H1 (cell line): ENCODE measurements at regions not wholly inside any gene's neighbourhood (a gene's known extent, or its start where the extent isn't known, plus 50 kb on each side); places are given as distances from the start of the nearest gene placed in this dataset.
"Not testable (repeated sequence)": the region's sequence is repeated elsewhere in the genome, so short reads cannot be mapped to it uniquely, and the experiment has no call there.

Experiments used
- CTCF ChIA-PET: fragments of 300-600 bp; sonication (Branson Sonifier 250); formaldehyde crosslinking; loops from one replicate; lab custom pipeline; 2021; ENCODE audit not compliant: partially characterized antibody; lab: Charles Lee
- POLR2A ChIA-PET: fragments of 300-600 bp; sonication (Branson Sonifier 250); formaldehyde crosslinking; loops from one replicate; lab custom pipeline; 2021; ENCODE audit warnings: inconsistent platforms; ENCODE audit not compliant: partially characterized antibody; lab: Charles Lee
- DNase-seq, 2 experiments: peaks; one replicate each; pipeline versions ENCODE4 v3.0.0 to v3.0.0-alpha.2; 2010 to 2022; ENCODE audit warnings: low spot score in 2 of 2, low read depth in 1 of 2, mixed read lengths in 1 of 2
- FAIRE-seq: peaks from 2 replicates; lab custom pipeline; 2011; peaks lifted over from hg19 to GRCh38; lab: Jason Lieb, UNC
- H2AFZ ChIP-seq: 2 replicates; pipeline ENCODE4 v1.8.1; 2012; ENCODE audit warnings: low read length, inconsistent platforms
- H2AK5ac ChIP-seq: 2 replicates; pipeline ENCODE4 v1.6.1; 2013; ENCODE audit warnings: low read depth, low read length
- H2BK120ac ChIP-seq: replicated peaks from 2 replicates; pipeline ENCODE3; 2013; ENCODE audit warnings: low read depth, low read length, inconsistent platforms
- H2BK12ac ChIP-seq: 2 replicates; pipeline ENCODE4 v1.6.1; 2013; ENCODE audit warnings: low read depth, low read length
- H2BK15ac ChIP-seq: 2 replicates; pipeline ENCODE4 v1.6.1; 2013; ENCODE audit warnings: low read length
- H2BK20ac ChIP-seq: 2 replicates; pipeline ENCODE4 v1.6.1; 2013; ENCODE audit warnings: low read length
- H2BK5ac ChIP-seq: 2 replicates; pipeline ENCODE4 v1.6.1; 2013; ENCODE audit warnings: low read depth, low read length
- H3K14ac ChIP-seq: 2 replicates; pipeline ENCODE4 v1.6.1; 2013; ENCODE audit warnings: inconsistent platforms; ENCODE audit not compliant: insufficient read length
- H3K18ac ChIP-seq: 2 replicates; pipeline ENCODE4 v1.6.1; 2013; ENCODE audit warnings: low read length; ENCODE audit errors: extremely low read depth
- H3K23ac ChIP-seq: 2 replicates; pipeline ENCODE4 v1.6.1; 2013; ENCODE audit warnings: inconsistent platforms; ENCODE audit not compliant: insufficient read length
- H3K23me2 ChIP-seq: 2 replicates; pipeline ENCODE4 v1.6.1; 2013; ENCODE audit warnings: low read depth, low read length
- H3K27ac ChIP-seq: 2 replicates; pipeline ENCODE4 v1.6.1; 2011; ENCODE audit warnings: low read depth, low read length, inconsistent platforms
- H3K27me3 ChIP-seq, 4 experiments: replicated peaks in 1 of 4; 1 replicate in 1 of 4; 2 replicates in 3 of 4; pipeline versions ENCODE4 v1.6.1 to v1.8.1; 2011 to 2013; ENCODE audit warnings: low read length in 3 of 4, mild to moderate bottlenecking in 3 of 4, inconsistent platforms in 2 of 4, mixed read lengths in 2 of 4, moderate library complexity in 1 of 4; ENCODE audit not compliant: control insufficient read depth in 3 of 4, insufficient read depth in 3 of 4; ENCODE audit errors: extremely low read depth in 1 of 4
- H3K36me3 ChIP-seq, 4 experiments: 2 replicates each; pipeline versions ENCODE4 v1.6.1 to v1.8.1; 2011 to 2013; ENCODE audit warnings: mild to moderate bottlenecking in 4 of 4, low read length in 3 of 4, moderate library complexity in 2 of 4, control low read depth in 1 of 4, inconsistent platforms in 1 of 4; ENCODE audit not compliant: insufficient read depth in 4 of 4, control insufficient read depth in 2 of 4
- H3K4ac ChIP-seq: replicated peaks from 2 replicates; pipeline ENCODE3; 2013; ENCODE audit warnings: low read length, low read depth, mixed read lengths, inconsistent platforms; ENCODE audit not compliant: insufficient read length
- H3K4me1 ChIP-seq, 4 experiments: replicated peaks in 1 of 4; 1 replicate in 1 of 4; 2 replicates in 3 of 4; pipeline versions ENCODE4 v1.6.1 to v1.8.1; 2011 to 2013; ENCODE audit warnings: low read length in 3 of 4, inconsistent platforms in 2 of 4, mixed read lengths in 1 of 4; ENCODE audit not compliant: insufficient read depth in 4 of 4, control insufficient read depth in 3 of 4
- H3K4me2 ChIP-seq, 2 experiments: 2 replicates each; pipeline versions ENCODE4 v1.6.1 to v1.8.1; 2011 to 2013; ENCODE audit warnings: low read depth in 2 of 2, low read length in 2 of 2, control low read depth in 1 of 2, inconsistent platforms in 1 of 2, mild to moderate bottlenecking in 1 of 2; ENCODE audit not compliant: insufficient read depth in 1 of 2
- H3K4me3 ChIP-seq, 4 experiments: fragments of 200-600, 300-600 bp in 1 of 4; sonication (generic), shearing (Covaris generic), sonication (Bioruptor Twin) in 1 of 4; 2 replicates each; pipeline versions ENCODE4 v1.5.1 to v1.8.1; 2011 to 2016; ENCODE audit warnings: low read length in 4 of 4, low read depth in 3 of 4, control low read depth in 2 of 4, inconsistent platforms in 2 of 4, mild to moderate bottlenecking in 2 of 4, mixed read lengths in 1 of 4, moderate library complexity in 1 of 4; ENCODE audit not compliant: insufficient read depth in 2 of 4; ENCODE audit errors: extremely low read depth in 1 of 4
- H3K56ac ChIP-seq: replicated peaks from 2 replicates; pipeline ENCODE3; 2013; ENCODE audit warnings: low read depth, mild to moderate bottlenecking, mixed read lengths, low read length, inconsistent platforms; ENCODE audit not compliant: insufficient read length
- H3K79me1 ChIP-seq: 2 replicates; pipeline ENCODE4 v1.6.1; 2013; ENCODE audit warnings: low read depth, low read length, control low read depth
- H3K79me2 ChIP-seq, 2 experiments: 2 replicates each; pipeline versions ENCODE4 v1.6.1 to v1.8.1; 2012 to 2013; ENCODE audit warnings: low read length in 2 of 2, mild to moderate bottlenecking in 2 of 2, inconsistent platforms in 1 of 2; ENCODE audit not compliant: insufficient read depth in 2 of 2, control insufficient read depth in 1 of 2
- H3K9ac ChIP-seq, 4 experiments: replicated peaks in 1 of 4; 1 replicate in 1 of 4; 2 replicates in 3 of 4; pipeline versions ENCODE4 v1.6.1 to v1.8.1; 2011 to 2013; ENCODE audit warnings: low read depth in 3 of 4, low read length in 3 of 4, control low read depth in 2 of 4, mild to moderate bottlenecking in 2 of 4, moderate library complexity in 2 of 4, inconsistent platforms in 1 of 4; ENCODE audit errors: extremely low read depth in 1 of 4
- H3K9me3 ChIP-seq, 2 experiments: 2 replicates each; pipeline versions ENCODE4 v1.6.1 to v1.8.1; 2012 to 2013; ENCODE audit warnings: mild to moderate bottlenecking in 2 of 2, moderate library complexity in 2 of 2, control low read depth in 1 of 2, inconsistent platforms in 1 of 2, low read depth in 1 of 2, low read length in 1 of 2, mixed read lengths in 1 of 2; ENCODE audit not compliant: insufficient read depth in 2 of 2
- H4K20me1 ChIP-seq, 2 experiments: replicated peaks in 1 of 2; 2 replicates each; pipeline versions ENCODE3 to v1.8.1; 2011 to 2013; ENCODE audit warnings: inconsistent platforms in 2 of 2, low read length in 2 of 2, mild to moderate bottlenecking in 1 of 2; ENCODE audit not compliant: insufficient read depth in 2 of 2, control insufficient read depth in 1 of 2
- H4K5ac ChIP-seq: 2 replicates; pipeline ENCODE4 v1.6.1; 2013; ENCODE audit warnings: low read length, low read depth, mixed read lengths, inconsistent platforms; ENCODE audit not compliant: insufficient read length
- H4K8ac ChIP-seq: 2 replicates; pipeline ENCODE4 v1.8.0; 2013; ENCODE audit warnings: mild to moderate bottlenecking, moderate library complexity, low read length, inconsistent platforms; ENCODE audit not compliant: insufficient read depth; ENCODE audit errors: extremely low read depth
- H4K91ac ChIP-seq: replicated peaks from 2 replicates; pipeline ENCODE3; 2013; ENCODE audit warnings: low read length, mixed read lengths, inconsistent platforms; ENCODE audit not compliant: insufficient read length
- WGBS, 2 experiments: shearing (Covaris generic) in 1 of 2; methylation state at CpG; one replicate each; pipeline versions ENCODE4 v1.1.6 to v1.1.7; 2013 to 2015; ENCODE audit warnings: low lambda C conversion rate in 2 of 2, mixed read lengths in 2 of 2, inconsistent platforms in 1 of 2, low coverage in 1 of 2, missing lambda C conversion rate in 1 of 2; ENCODE audit not compliant: insufficient replicate concordance in 2 of 2, insufficient coverage in 1 of 2, insufficient read length in 1 of 2; ENCODE audit errors: extremely low coverage in 1 of 2, missing lambda C conversion rate in 1 of 2; 5-methylcytosine and 5-hydroxymethylcytosine counted together

GRCh38 chr3:43845553-43845952 is 154.8 kb downstream of the ABHD5 start:
- WGBS, 2 experiments, result 75% methylated on average over 1 of the region's 1 CpG; no CpG with 5 or more reads in 1 of the 2 experiments
- CTCF ChIA-PET, result interaction anchor here (0.6 to 5.9 kb wide), 4 partner anchors 10 to 269 kb away, joined by 3 to 66 read pairs (median 3); no protein-coding TSS in a partner anchor

More at GRCh38 chr3:43845553-43845952, 154.8 kb downstream of the ABHD5 start:
- H3K27ac ChIP-seq, DNase-seq, H3K23ac ChIP-seq, H3K4me3 ChIP-seq, H2BK12ac ChIP-seq, H2AFZ ChIP-seq, H3K18ac ChIP-seq, H3K4me1 ChIP-seq, H3K4ac ChIP-seq, H3K9ac ChIP-seq, FAIRE-seq, H2BK15ac ChIP-seq, H2AK5ac ChIP-seq, H3K79me2 ChIP-seq, H3K9me3 ChIP-seq, H3K36me3 ChIP-seq, H2BK20ac ChIP-seq, H3K56ac ChIP-seq, H3K79me1 ChIP-seq, H3K14ac ChIP-seq, H3K4me2 ChIP-seq, H3K23me2 ChIP-seq, H2BK120ac ChIP-seq, H3K27me3 ChIP-seq, H4K8ac ChIP-seq, H4K20me1 ChIP-seq, H4K5ac ChIP-seq, H4K91ac ChIP-seq, H2BK5ac ChIP-seq: not testable (repeated sequence)
- POLR2A ChIA-PET, result interaction anchor here (0.6 kb wide), 2 partner anchors 35 to 634 kb away, joined by 3 to 4 read pairs; no protein-coding TSS in a partner anchor
